ENCODE measurements at regions not wholly inside any gene's neighbourhood (a gene's known extent, or its start where the extent isn't known, plus 50 kb on each side); places are given as distances from the start of the nearest gene placed in this dataset.

DNA sequence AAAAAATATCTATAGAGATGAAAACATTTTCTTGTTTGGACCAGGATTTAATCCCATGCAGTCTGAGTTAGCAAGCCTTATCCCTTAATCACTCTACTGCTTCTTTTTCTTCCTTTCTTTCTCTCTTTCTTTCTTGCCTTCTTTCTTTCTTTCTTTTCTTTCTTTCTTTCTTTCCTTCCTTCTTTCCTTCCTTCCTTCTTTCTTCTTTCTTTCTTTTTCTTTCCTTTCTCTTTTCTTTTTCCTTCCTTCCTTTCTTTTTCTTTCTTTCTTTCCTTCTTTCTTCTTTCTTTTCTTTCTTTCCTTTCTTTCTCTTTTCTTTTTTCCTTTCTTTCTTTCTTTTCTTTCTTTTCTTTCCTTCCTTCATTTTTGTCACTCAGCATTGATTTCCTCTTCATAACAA lies 434.6 kb downstream of the FAT4 start (continued):
- TF ChIP-seq SP1 (IDR thresholded peaks at IDR 0.05; ENCODE audit: low read depth, low read length), result no peak

DNA sequence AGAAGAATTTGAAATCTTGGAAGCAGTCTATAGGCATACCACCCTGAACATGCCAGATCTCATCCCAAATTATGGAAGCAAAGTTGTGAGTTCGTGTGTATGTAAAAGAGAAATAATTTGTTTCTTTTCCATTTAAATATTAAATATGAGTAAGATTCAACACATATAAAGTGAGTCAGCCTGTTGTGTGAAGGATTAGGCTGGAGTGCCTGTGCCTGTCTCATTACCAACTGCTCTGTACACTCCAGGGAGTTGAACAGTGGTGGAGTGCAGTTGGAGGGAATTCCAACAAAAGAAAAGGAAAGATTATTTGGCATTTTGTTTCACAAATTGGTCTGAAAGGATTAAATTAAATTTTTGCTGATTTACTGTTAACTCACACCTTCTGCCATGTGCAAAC lies 435.6 kb downstream of the FAT4 start:
- no peaks in the 10 kb centered on the region for H3K36me3 ChIP-seq (ENCODE audit: control insufficient read depth in 2 of 2, insufficient read depth in 2 of 2, low read length in 1 of 2)
- 0% methylated on average over 1 of the region's 1 CpG for WGBS (ENCODE audit: insufficient coverage, insufficient replicate concordance, low lambda C conversion rate, missing lambda C conversion rate)
- TF ChIP-seq NFIC (IDR thresholded peaks at IDR 0.05; ENCODE audit: low read depth, low read length) (no peak), SMAD1 (IDR thresholded peaks at IDR 0.05; ENCODE audit: low read depth, partially characterized antibody) (no peak), YY1 (IDR thresholded peaks at IDR 0.05; ENCODE audit: low read depth, low read length) (no peak), KLF5 (IDR thresholded peaks at IDR 0.05; ENCODE audit: partially characterized antibody) (no peak), ATF7 (IDR thresholded peaks at IDR 0.05; ENCODE audit: low read depth) (no peak), BCL11A (IDR thresholded peaks at IDR 0.05; ENCODE audit: low read depth, low read length) (no peak), TARDBP (IDR thresholded peaks at IDR 0.05; ENCODE audit: borderline replicate concordance) (no peak), RCOR1 (conservative IDR thresholded peaks at IDR 0.05; ENCODE audit: low read depth, low read length) (no peak), FOS (IDR thresholded peaks at IDR 0.05; ENCODE audit: borderline replicate concordance, extremely low read depth, insufficient read length) (no peak)
- TF ChIP-seq, protein P1, sequence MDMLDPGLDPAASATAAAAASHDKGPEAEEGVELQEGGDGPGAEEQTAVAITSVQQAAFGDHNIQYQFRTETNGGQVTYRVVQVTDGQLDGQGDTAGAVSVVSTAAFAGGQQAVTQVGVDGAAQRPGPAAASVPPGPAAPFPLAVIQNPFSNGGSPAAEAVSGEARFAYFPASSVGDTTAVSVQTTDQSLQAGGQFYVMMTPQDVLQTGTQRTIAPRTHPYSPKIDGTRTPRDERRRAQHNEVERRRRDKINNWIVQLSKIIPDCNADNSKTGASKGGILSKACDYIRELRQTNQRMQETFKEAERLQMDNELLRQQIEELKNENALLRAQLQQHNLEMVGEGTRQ (IDR thresholded peaks at IDR 0.05; ENCODE audit: borderline replicate concordance, low read depth, low read length), result no peak
- TF ChIP-seq, protein P2, sequence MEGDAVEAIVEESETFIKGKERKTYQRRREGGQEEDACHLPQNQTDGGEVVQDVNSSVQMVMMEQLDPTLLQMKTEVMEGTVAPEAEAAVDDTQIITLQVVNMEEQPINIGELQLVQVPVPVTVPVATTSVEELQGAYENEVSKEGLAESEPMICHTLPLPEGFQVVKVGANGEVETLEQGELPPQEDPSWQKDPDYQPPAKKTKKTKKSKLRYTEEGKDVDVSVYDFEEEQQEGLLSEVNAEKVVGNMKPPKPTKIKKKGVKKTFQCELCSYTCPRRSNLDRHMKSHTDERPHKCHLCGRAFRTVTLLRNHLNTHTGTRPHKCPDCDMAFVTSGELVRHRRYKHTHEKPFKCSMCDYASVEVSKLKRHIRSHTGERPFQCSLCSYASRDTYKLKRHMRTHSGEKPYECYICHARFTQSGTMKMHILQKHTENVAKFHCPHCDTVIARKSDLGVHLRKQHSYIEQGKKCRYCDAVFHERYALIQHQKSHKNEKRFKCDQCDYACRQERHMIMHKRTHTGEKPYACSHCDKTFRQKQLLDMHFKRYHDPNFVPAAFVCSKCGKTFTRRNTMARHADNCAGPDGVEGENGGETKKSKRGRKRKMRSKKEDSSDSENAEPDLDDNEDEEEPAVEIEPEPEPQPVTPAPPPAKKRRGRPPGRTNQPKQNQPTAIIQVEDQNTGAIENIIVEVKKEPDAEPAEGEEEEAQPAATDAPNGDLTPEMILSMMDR (IDR thresholded peaks at IDR 0.05 in 2 of 3, conservative IDR thresholded peaks at IDR 0.05 in 1 of 3; ENCODE audit: control insufficient read depth in 2 of 3, extremely low read depth in 1 of 3, insufficient read depth in 1 of 3, low read depth in 3 of 3, low read length in 3 of 3), result no peak
- TF ChIP-seq, protein P3, sequence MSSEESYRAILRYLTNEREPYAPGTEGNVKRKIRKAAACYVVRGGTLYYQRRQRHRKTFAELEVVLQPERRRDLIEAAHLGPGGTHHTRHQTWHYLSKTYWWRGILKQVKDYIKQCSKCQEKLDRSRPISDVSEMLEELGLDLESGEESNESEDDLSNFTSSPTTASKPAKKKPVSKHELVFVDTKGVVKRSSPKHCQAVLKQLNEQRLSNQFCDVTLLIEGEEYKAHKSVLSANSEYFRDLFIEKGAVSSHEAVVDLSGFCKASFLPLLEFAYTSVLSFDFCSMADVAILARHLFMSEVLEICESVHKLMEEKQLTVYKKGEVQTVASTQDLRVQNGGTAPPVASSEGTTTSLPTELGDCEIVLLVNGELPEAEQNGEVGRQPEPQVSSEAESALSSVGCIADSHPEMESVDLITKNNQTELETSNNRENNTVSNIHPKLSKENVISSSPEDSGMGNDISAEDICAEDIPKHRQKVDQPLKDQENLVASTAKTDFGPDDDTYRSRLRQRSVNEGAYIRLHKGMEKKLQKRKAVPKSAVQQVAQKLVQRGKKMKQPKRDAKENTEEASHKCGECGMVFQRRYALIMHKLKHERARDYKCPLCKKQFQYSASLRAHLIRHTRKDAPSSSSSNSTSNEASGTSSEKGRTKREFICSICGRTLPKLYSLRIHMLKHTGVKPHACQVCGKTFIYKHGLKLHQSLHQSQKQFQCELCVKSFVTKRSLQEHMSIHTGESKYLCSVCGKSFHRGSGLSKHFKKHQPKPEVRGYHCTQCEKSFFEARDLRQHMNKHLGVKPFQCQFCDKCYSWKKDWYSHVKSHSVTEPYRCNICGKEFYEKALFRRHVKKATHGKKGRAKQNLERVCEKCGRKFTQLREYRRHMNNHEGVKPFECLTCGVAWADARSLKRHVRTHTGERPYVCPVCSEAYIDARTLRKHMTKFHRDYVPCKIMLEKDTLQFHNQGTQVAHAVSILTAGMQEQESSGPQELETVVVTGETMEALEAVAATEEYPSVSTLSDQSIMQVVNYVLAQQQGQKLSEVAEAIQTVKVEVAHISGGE (CRISPR knock-in tag; IDR thresholded peaks at IDR 0.05), result no peak
- no peaks in the 10 kb centered on the region; the same call in 2 of the 3 replicates for H3K9me3 ChIP-seq (replicated peaks; ENCODE audit: control insufficient read depth, insufficient read depth, low read length)
- ChIA-PET POLR2A (no interaction called here), RAD21 (ENCODE audit: unreplicated experiment) (no interaction called here), SMC1A (ENCODE audit: uncharacterized antibody, unreplicated experiment) (no interaction called here), CTCF (no interaction called here)
- no peaks in the 10 kb centered on the region for H3K79me2 ChIP-seq (ENCODE audit: control insufficient read depth, insufficient read depth, low read length)
- H2AFZ ChIP-seq (ENCODE audit: control insufficient read depth, low read depth, low read length), result no peak overlapping the region
- H3K9ac ChIP-seq (ENCODE audit: control insufficient read depth, insufficient read depth, low read length), result no peak overlapping the region
- H4K20me1 ChIP-seq (ENCODE audit: control insufficient read depth, insufficient read depth), result no peaks in the 10 kb centered on the region
- H3K4me1 ChIP-seq (ENCODE audit: control insufficient read depth, insufficient read depth, low read length), result no peaks in the 10 kb centered on the region
- in situ Hi-C loops (cut with MboI) (no loop called here), intact Hi-C loops (cut with micrococcal nuclease; ENCODE audit: unreplicated experiment) (no loop called here)
- H3K4me2 ChIP-seq (ENCODE audit: control insufficient read depth, insufficient read depth), result no peak overlapping the region
- no peak overlapping the region for H3K4me3 ChIP-seq
- no peak for DNase-seq (ENCODE audit: low read depth, low spot score)
- BruUV-seq (replicated peaks), result no TSS peak
- FAIRE-seq, result no peak
- no peaks in the 10 kb centered on the region; a peak in 1 of 4 replicates for H3K27me3 ChIP-seq (replicated peaks in 1 of 2; ENCODE audit: control insufficient read depth in 2 of 2, insufficient read depth in 2 of 2, low read length in 1 of 2)
- H3K27ac ChIP-seq (ENCODE audit: control insufficient read depth, insufficient read depth), result no peak overlapping the region
- no peak for ATAC-seq
